ENCODE measurements at regions not wholly inside any gene's neighbourhood (a gene's known extent, or its start where the extent isn't known, plus 50 kb on each side); places are given as distances from the start of the nearest gene placed in this dataset.

DNA sequence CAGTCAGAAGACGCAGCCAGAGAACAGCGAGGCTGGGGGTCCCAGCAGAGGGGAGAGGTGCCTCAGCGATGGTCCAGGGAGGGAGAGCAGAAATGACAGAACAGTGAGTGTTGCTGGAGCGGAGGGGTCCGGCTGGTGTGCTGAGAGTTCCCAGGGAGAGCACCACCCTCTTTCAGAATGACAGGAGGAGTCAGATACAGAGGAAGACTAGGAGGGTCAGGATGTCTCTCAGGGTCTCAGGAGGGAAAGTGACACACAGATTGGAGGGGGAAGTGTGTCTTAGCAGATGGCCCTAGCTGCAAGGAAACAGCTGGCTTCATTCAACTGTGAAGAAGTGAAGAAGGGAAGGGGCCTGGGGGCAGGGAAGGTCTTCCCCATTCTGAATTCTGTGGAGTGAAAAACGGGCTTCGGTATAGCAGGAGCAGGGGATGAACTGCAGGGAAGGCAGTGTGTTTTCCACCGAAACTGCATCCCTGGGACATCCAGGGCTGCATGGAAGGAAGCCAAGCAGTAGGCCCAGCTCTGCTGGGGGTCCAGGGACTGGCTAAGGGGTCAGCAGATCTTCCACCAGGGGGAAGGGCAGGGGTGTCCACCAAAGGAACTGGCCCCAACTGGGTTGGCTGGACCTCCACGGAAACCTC lies 90.0 kb upstream of the OTOS start:
- H3K27ac ChIP-seq (ENCODE audit: insufficient read depth, low read length): no peak overlapping the region
- H3K56ac ChIP-seq (ENCODE audit: extremely low read depth, insufficient read depth, low read length): no peak overlapping the region
- H4K91ac ChIP-seq (ENCODE audit: insufficient read depth, low read depth, low read length): no peak overlapping the region
- dilution Hi-C loops (cut with HindIII; ENCODE audit: low sequenced_read_pairs, unreplicated experiment): no loop called here
- DNase-seq (no peak), ATAC-seq (ENCODE audit: low read depth) (no peak)
- no peak overlapping the region for H3K4me3 ChIP-seq (ENCODE audit: insufficient read depth, low read depth, low read length)
- H4K5ac ChIP-seq (ENCODE audit: low read depth, low read length): no peak overlapping the region
- TF ChIP-seq MAFK (IDR thresholded peaks at IDR 0.05; ENCODE audit: low read depth, low read length) (no peak), RCOR1 (IDR thresholded peaks at IDR 0.05; ENCODE audit: insufficient replicate concordance, low read length) (no peak), POLR2A (IDR thresholded peaks at IDR 0.05; ENCODE audit: low read depth, low read length) (no peak), RFX5 (IDR thresholded peaks at IDR 0.05; ENCODE audit: low read depth, low read length) (no peak), FOS (IDR thresholded peaks at IDR 0.05; ENCODE audit: low read depth, low read length) (no peak), MXI1 (IDR thresholded peaks at IDR 0.05; ENCODE audit: borderline replicate concordance, low read depth, low read length) (no peak), CEBPB (IDR thresholded peaks at IDR 0.05; ENCODE audit: low read depth, low read length) (no peak), BHLHE40 (IDR thresholded peaks at IDR 0.05; ENCODE audit: low read depth, low read length) (no peak), NFE2L2 (IDR thresholded peaks at IDR 0.05; ENCODE audit: low read depth, low read length) (no peak), MAZ (IDR thresholded peaks at IDR 0.05; ENCODE audit: borderline replicate concordance, low read depth, low read length) (no peak), SMC3 (IDR thresholded peaks at IDR 0.05; ENCODE audit: low read depth, low read length) (no peak), RAD21 (IDR thresholded peaks at IDR 0.05; ENCODE audit: low read length) (no peak), CHD1 (IDR thresholded peaks at IDR 0.05; ENCODE audit: low read depth, low read length) (no peak)
- TF ChIP-seq, protein P1, sequence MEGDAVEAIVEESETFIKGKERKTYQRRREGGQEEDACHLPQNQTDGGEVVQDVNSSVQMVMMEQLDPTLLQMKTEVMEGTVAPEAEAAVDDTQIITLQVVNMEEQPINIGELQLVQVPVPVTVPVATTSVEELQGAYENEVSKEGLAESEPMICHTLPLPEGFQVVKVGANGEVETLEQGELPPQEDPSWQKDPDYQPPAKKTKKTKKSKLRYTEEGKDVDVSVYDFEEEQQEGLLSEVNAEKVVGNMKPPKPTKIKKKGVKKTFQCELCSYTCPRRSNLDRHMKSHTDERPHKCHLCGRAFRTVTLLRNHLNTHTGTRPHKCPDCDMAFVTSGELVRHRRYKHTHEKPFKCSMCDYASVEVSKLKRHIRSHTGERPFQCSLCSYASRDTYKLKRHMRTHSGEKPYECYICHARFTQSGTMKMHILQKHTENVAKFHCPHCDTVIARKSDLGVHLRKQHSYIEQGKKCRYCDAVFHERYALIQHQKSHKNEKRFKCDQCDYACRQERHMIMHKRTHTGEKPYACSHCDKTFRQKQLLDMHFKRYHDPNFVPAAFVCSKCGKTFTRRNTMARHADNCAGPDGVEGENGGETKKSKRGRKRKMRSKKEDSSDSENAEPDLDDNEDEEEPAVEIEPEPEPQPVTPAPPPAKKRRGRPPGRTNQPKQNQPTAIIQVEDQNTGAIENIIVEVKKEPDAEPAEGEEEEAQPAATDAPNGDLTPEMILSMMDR (conservative IDR thresholded peaks at IDR 0.05; ENCODE audit: low read depth, low read length): no peak
- TF ChIP-seq, protein P2, sequence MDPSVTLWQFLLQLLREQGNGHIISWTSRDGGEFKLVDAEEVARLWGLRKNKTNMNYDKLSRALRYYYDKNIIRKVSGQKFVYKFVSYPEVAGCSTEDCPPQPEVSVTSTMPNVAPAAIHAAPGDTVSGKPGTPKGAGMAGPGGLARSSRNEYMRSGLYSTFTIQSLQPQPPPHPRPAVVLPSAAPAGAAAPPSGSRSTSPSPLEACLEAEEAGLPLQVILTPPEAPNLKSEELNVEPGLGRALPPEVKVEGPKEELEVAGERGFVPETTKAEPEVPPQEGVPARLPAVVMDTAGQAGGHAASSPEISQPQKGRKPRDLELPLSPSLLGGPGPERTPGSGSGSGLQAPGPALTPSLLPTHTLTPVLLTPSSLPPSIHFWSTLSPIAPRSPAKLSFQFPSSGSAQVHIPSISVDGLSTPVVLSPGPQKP (IDR thresholded peaks at IDR 0.05; ENCODE audit: borderline replicate concordance, low read depth, low read length): no peak
- TF ChIP-seq, protein P3, sequence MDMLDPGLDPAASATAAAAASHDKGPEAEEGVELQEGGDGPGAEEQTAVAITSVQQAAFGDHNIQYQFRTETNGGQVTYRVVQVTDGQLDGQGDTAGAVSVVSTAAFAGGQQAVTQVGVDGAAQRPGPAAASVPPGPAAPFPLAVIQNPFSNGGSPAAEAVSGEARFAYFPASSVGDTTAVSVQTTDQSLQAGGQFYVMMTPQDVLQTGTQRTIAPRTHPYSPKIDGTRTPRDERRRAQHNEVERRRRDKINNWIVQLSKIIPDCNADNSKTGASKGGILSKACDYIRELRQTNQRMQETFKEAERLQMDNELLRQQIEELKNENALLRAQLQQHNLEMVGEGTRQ (IDR thresholded peaks at IDR 0.05; ENCODE audit: low read depth, low read length): no peak
- H4K20me1 ChIP-seq (ENCODE audit: insufficient read depth, low read length): no peaks in the 10 kb centered on the region
- peaks cover 1% of the 10 kb centered on the region; the same call in 1 of the 2 replicates for H3K4me1 ChIP-seq (ENCODE audit: control insufficient read depth, insufficient read depth, low read length)
- no peak overlapping the region for H2BK5ac ChIP-seq (ENCODE audit: low read depth, low read length, poor library complexity, severe bottlenecking)
- H3K18ac ChIP-seq (ENCODE audit: low read depth, low read length): no peak overlapping the region
- no peak overlapping the region for H3K9ac ChIP-seq (ENCODE audit: low read depth, low read length)
- peak overlapping the region; percentile 14 for H2AFZ ChIP-seq (replicated peaks; ENCODE audit: low read length, poor library complexity)
- CTCF ChIA-PET: interaction anchor here (1.0 kb wide), 1 partner anchor 220 kb away, joined by 3 read pairs; no protein-coding TSS in a partner anchor
- H3K4ac ChIP-seq (ENCODE audit: low read depth, low read length): no peak overlapping the region
- H3K23ac ChIP-seq (ENCODE audit: low read depth, low read length): no peak overlapping the region
- no peaks in the 10 kb centered on the region for H3K9me1 ChIP-seq (ENCODE audit: insufficient read depth, low read length)
- no peak overlapping the region for H2AK5ac ChIP-seq (ENCODE audit: low read depth, low read length)
- no peak overlapping the region for H3K14ac ChIP-seq (replicated peaks; ENCODE audit: low read depth, low read length)
- POLR2A ChIA-PET (ENCODE audit: unreplicated experiment): no interaction called here
- no peak overlapping the region for H2AK9ac ChIP-seq (replicated peaks; ENCODE audit: low read depth, low read length, poor library complexity)
- no peaks in the 10 kb centered on the region for H3K79me1 ChIP-seq (ENCODE audit: low read depth in 1 of 2, low read length in 2 of 2)
- H2BK120ac ChIP-seq (ENCODE audit: low read depth, low read length): no peak overlapping the region
- H3K4me2 ChIP-seq (ENCODE audit: low read depth, low read length): no peak overlapping the region
- H2BK20ac ChIP-seq (ENCODE audit: low read depth, low read length): no peak overlapping the region
- H4K8ac ChIP-seq (ENCODE audit: low read depth in 2 of 2, low read length in 2 of 2): no peak overlapping the region
- no peaks in the 10 kb centered on the region for H3K36me3 ChIP-seq (ENCODE audit: control insufficient read depth, insufficient read depth, low read length)
- no TSS peak for BruUV-seq (replicated peaks)
- H3K9me3 ChIP-seq (ENCODE audit: control insufficient read depth, insufficient read depth, low read length): peaks cover 8% of the 10 kb centered on the region
- H3K27me3 ChIP-seq (ENCODE audit: control insufficient read depth, insufficient read depth, low read length): no peaks in the 10 kb centered on the region; the same call in 1 of the 2 replicates
- no peak overlapping the region for H2BK15ac ChIP-seq (ENCODE audit: low read depth, low read length)
- in situ Hi-C loops (cut with MboI; ENCODE audit: low sequenced_read_pairs): loop anchor here (5.0 kb wide), 1 partner anchor 207 kb away; the partner anchor contains the start of gene GPC1
- intact Hi-C loops (cut with micrococcal nuclease): loop anchor here (5.0 kb wide), 2 partner anchors 142 to 337 kb away; partner anchors contain the start of gene RNPEPL1
- WGBS, 2 experiments (ENCODE audit: extremely low coverage in 2 of 2, insufficient read length in 1 of 2): 23% methylated on average over 5 of the region's 9 CpGs; no CpG with 5 or more reads in 1 of the 2 experiments

All from IMR-90 (cell line).